CD1c-positive myeloid dendritic cell (primary cell): ENCODE measurements at regions not wholly inside any gene's neighbourhood (a gene's known extent, or its start where the extent isn't known, plus 50 kb on each side); places are given as distances from the start of the nearest gene placed in this dataset.
"Not testable (repeated sequence)": the region's sequence is repeated elsewhere in the genome, so short reads cannot be mapped to it uniquely, and the experiment has no call there.

ENCODE experiments used
- DNase-seq: peaks from one replicate; pipeline ENCODE4 v3.0.0-alpha.2; 2016; ENCODE audit errors: extremely low spot score

GRCh38 chr6:56745971-56746370 is 103.3 kb upstream of the DST start:
- DNase-seq = no peak

- DNase-seq = no peak
Measured at GRCh38 chr6:56745081-56745480, 102.4 kb upstream of the DST start.

GRCh38 chr6:56744528-56744927 is 101.8 kb upstream of the DST start:
- DNase-seq = no peak

- peak; percentile 66 for DNase-seq
Measured at GRCh38 chr6:56742122-56742791, 99.6 kb upstream of the DST start.

- no peak for DNase-seq
Measured at GRCh38 chr6:56741472-56741871, 98.8 kb upstream of the DST start.

GRCh38 chr6:56739836-56740815 is 97.4 kb upstream of the DST start:
- DNase-seq = no peak

- DNase-seq = no peak
Measured at GRCh38 chr6:56736804-56737203, 94.1 kb upstream of the DST start.

GRCh38 chr6:56734335-56734734 is 91.6 kb upstream of the DST start:
- peak; percentile 76 for DNase-seq

- no peak for DNase-seq
Measured at GRCh38 chr6:56733211-56733697, 90.6 kb upstream of the DST start.

GRCh38 chr6:56732517-56732916 is 89.8 kb upstream of the DST start:
- no peak for DNase-seq

GRCh38 chr6:56730663-56731529 is 88.2 kb upstream of the DST start:
- DNase-seq = no peak

- DNase-seq = no peak
Measured at GRCh38 chr6:56729719-56730118, 87.0 kb upstream of the DST start.

- DNase-seq = not testable (repeated sequence)
Measured at GRCh38 chr6:56729166-56729565, 86.5 kb upstream of the DST start.

GRCh38 chr6:56727097-56727850 is 84.6 kb upstream of the DST start:
- DNase-seq = no peak

GRCh38 chr6:56725254-56725653 is 82.6 kb upstream of the DST start:
- no peak for DNase-seq

- no peak for DNase-seq
Measured at GRCh38 chr6:56724455-56724854, 81.8 kb upstream of the DST start.

- no peak for DNase-seq
Measured at GRCh38 chr6:56720882-56721281, 78.2 kb upstream of the DST start.

- DNase-seq = not testable (repeated sequence)
Measured at GRCh38 chr6:56720202-56720601, 77.5 kb upstream of the DST start.

GRCh38 chr6:56719315-56720058 is 76.8 kb upstream of the DST start:
- DNase-seq = not testable (repeated sequence)

GRCh38 chr6:56718236-56718635 is 75.5 kb upstream of the DST start:
- no peak for DNase-seq
